Neural progenitor cell (in vitro differentiated cells): ENCODE measurements at regions not wholly inside any gene's neighbourhood (a gene's known extent, or its start where the extent isn't known, plus 50 kb on each side); places are given as distances from the start of the nearest gene placed in this dataset.

Experiments used
- DNase-seq: peaks from one replicate; pipeline ENCODE4 v3.0.0-alpha.2; 2016; ENCODE audit warnings: low spot score
- H2AFZ ChIP-seq: fragments of 200-600 bp; sonication (generic); replicated peaks from 2 replicates; pipeline ENCODE4 v1.6.1; 2016; ENCODE audit warnings: antibody characterized with exemption
- H3F3A ChIP-seq: fragments of 200-600 bp; sonication (generic); 2 replicates; pipeline ENCODE4 v1.6.1; 2016; ENCODE audit warnings: antibody characterized with exemption, low read depth
- H3K27ac ChIP-seq: fragments of 200-600 bp; sonication (generic); 2 replicates; pipeline ENCODE4 v1.5.1; 2016; ENCODE audit warnings: mild to moderate bottlenecking
- H3K27me3 ChIP-seq: fragments of 200-600 bp; sonication (generic); 2 replicates; pipeline ENCODE4 v1.6.1; 2016; ENCODE audit warnings: mild to moderate bottlenecking, moderate library complexity
- H3K36me3 ChIP-seq: fragments of 200-600 bp; sonication (generic); 2 replicates; pipeline ENCODE4 v1.5.1; 2016
- H3K4me1 ChIP-seq: fragments of 200-600 bp; sonication (generic); 2 replicates; pipeline ENCODE4 v1.6.1; 2016; ENCODE audit warnings: mixed run types
- H3K4me2 ChIP-seq: fragments of 200-600 bp; sonication (generic); 2 replicates; pipeline ENCODE4 v1.6.1; 2016
- H3K4me3 ChIP-seq: fragments of 200-600 bp; sonication (generic); 2 replicates; pipeline ENCODE4 v1.5.1; 2016
- H3K79me2 ChIP-seq: fragments of 200-600 bp; sonication (generic); 2 replicates; pipeline ENCODE4 v1.6.1; 2016; ENCODE audit warnings: low read depth
- H3K9ac ChIP-seq: fragments of 200-600 bp; sonication (generic); 2 replicates; pipeline ENCODE4 v1.6.1; 2016
- H3K9me3 ChIP-seq: fragments of 200-600 bp; sonication (generic); 2 replicates; pipeline ENCODE4 v1.5.1; 2016; ENCODE audit warnings: low read depth
- H4K20me1 ChIP-seq: fragments of 200-600 bp; sonication (generic); 2 replicates; pipeline ENCODE4 v1.6.1; 2016; ENCODE audit warnings: low read depth
- H3K27ac Mint-ChIP-seq: 3 replicates; pipeline ENCODE4 v1.8.0; 2021; ENCODE audit warnings: mixed read lengths
- H3K27me3 Mint-ChIP-seq: 2 replicates; pipeline ENCODE4 v1.8.0; 2022; ENCODE audit warnings: low read depth, mild to moderate bottlenecking, inconsistent platforms, moderate library complexity, mixed read lengths; ENCODE audit not compliant: insufficient read depth
- H3K36me3 Mint-ChIP-seq: 3 replicates; pipeline ENCODE4 v1.8.0; 2021; ENCODE audit warnings: mixed read lengths
- H3K4me1 Mint-ChIP-seq: 3 replicates; pipeline ENCODE4 v1.8.0; 2021; ENCODE audit warnings: mixed read lengths
- H3K4me3 Mint-ChIP-seq: 3 replicates; pipeline ENCODE4 v1.8.0; 2021; ENCODE audit warnings: mild to moderate bottlenecking, moderate library complexity, mixed read lengths
- H3K9me3 Mint-ChIP-seq: 3 replicates; pipeline ENCODE4 v1.8.0; 2020; ENCODE audit warnings: mixed read lengths
- EZH2 ChIP-seq: fragments of 200-600 bp; sonication (generic); IDR thresholded peaks from 2 replicates; pipeline ENCODE4 v1.6.1; 2017; ENCODE audit warnings: antibody characterized with exemption, mild to moderate bottlenecking, moderate library complexity
- EZH2phosphoT487 ChIP-seq: fragments of 200-600 bp; sonication (generic); IDR thresholded peaks from 2 replicates; pipeline ENCODE4 v1.6.1; 2017; ENCODE audit warnings: antibody characterized with exemption
- TF ChIP-seq, protein P1 (sequence below): fragments of 200-600 bp; sonication (generic); IDR thresholded peaks from 2 replicates; pipeline ENCODE4 v1.5.1; 2017; ENCODE audit warnings: antibody characterized with exemption, mild to moderate bottlenecking

DNA sequence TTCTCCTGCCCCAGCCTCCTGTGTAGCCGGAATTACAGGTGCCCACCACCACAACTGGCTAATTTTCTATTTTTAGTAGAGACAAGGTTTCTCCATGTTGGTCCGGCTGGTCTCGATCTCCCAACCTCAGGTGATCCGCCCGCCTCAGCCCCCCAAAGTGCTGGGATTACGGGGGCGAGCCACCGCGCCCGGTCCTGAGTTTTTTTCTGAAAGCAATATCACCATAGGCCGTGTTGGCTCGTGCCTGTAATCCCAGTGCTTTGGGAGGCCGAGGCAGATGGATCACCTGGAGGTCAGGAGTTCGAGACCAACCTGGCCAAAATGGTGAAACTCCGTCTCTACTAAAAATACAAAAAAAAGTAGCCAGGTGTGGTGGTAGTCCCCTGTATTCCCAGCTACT is 136.3 kb upstream of the TECRL start:
- no peaks in the 10 kb centered on the region for H3K79me2 ChIP-seq
- no peaks in the 10 kb centered on the region for H3K4me1 ChIP-seq
- H3K4me2 ChIP-seq: no peak overlapping the region
- no peak overlapping the region for H3K4me3 Mint-ChIP-seq
- DNase-seq: no peak
- no peaks in the 10 kb centered on the region for H3K9me3 Mint-ChIP-seq
- no peaks in the 10 kb centered on the region for H3K27me3 ChIP-seq
- no peaks in the 10 kb centered on the region for H3K36me3 ChIP-seq
- H3K27ac ChIP-seq: no peak overlapping the region
- no peaks in the 10 kb centered on the region for H3K4me1 Mint-ChIP-seq
- no peaks in the 10 kb centered on the region for H3K36me3 Mint-ChIP-seq
- H2AFZ ChIP-seq: no peak overlapping the region
- no peaks in the 10 kb centered on the region for H3K27me3 Mint-ChIP-seq
- H3K27ac Mint-ChIP-seq: no peak overlapping the region
- no peak overlapping the region for H3K9ac ChIP-seq
- H3K4me3 ChIP-seq: no peak overlapping the region
- H3K9me3 ChIP-seq: no peaks in the 10 kb centered on the region
- no peaks in the 10 kb centered on the region for H3F3A ChIP-seq
- TF ChIP-seq EZH2phosphoT487: no peak
- TF ChIP-seq, protein P1, sequence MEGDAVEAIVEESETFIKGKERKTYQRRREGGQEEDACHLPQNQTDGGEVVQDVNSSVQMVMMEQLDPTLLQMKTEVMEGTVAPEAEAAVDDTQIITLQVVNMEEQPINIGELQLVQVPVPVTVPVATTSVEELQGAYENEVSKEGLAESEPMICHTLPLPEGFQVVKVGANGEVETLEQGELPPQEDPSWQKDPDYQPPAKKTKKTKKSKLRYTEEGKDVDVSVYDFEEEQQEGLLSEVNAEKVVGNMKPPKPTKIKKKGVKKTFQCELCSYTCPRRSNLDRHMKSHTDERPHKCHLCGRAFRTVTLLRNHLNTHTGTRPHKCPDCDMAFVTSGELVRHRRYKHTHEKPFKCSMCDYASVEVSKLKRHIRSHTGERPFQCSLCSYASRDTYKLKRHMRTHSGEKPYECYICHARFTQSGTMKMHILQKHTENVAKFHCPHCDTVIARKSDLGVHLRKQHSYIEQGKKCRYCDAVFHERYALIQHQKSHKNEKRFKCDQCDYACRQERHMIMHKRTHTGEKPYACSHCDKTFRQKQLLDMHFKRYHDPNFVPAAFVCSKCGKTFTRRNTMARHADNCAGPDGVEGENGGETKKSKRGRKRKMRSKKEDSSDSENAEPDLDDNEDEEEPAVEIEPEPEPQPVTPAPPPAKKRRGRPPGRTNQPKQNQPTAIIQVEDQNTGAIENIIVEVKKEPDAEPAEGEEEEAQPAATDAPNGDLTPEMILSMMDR: no peak
- no peak for TF ChIP-seq EZH2
- H4K20me1 ChIP-seq: no peaks in the 10 kb centered on the region

DNA sequence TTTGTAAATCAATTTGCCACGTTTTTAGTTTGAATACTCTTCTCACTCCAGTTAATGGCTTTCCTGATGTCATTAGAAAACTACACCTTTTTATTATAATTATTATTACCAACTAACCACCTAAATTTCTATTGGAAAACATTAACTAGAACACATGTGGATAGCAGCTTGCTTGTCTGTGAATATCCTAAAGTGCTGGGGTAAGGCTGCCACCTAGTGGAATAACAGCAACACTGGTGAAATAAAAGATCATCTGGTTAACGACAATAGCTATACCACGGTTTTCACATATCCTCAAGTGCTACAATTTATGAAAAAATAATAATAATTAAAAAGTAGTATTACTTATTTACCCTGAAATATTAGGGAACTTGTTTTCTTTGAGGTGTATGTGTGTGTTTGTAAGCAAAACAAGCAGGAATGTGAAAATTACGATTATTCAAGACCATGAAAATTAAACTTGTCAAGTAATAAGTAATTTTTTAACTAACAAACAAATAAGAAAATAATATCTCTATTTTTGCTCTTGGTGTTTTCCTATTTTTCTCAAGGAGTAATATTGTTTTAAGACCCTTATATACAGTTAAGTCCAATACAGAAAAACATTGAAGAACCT is 130.1 kb upstream of the TECRL start:
- no peaks in the 10 kb centered on the region for H3K36me3 ChIP-seq

DNA sequence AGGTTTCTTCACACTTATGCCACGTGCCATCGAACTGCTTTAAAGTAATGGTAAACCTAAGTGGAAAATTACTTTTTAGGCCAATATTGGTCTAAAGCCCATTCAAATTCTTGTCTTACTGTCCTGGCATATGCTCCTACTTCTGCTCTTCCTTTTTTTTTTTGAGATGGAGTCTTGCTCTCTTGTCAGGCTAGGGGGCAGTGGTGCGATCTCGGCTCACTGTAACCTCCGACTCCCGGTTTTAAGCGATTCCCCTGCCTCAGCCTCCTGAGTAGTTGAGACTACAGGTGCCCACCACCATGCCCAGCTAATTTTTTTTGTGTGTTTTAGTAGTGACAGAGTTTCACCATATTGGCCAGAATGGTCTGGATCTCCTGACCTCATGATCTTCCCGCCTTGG is 129.0 kb upstream of the TECRL start:
- H3K9me3 Mint-ChIP-seq: no peaks in the 10 kb centered on the region
- Histone ChIP-seq H4K20me1 (no peaks in the 10 kb centered on the region), H2AFZ (no peak overlapping the region), H3K9me3 (no peaks in the 10 kb centered on the region), H3K27ac (no peak overlapping the region), H3K79me2 (no peaks in the 10 kb centered on the region), H3F3A (no peaks in the 10 kb centered on the region), H3K9ac (no peak overlapping the region), H3K27me3 (no peaks in the 10 kb centered on the region), H3K4me1 (no peaks in the 10 kb centered on the region), H3K4me2 (no peak overlapping the region), H3K36me3 (no peaks in the 10 kb centered on the region), H3K4me3 (no peak overlapping the region)
- no peaks in the 10 kb centered on the region for H3K4me1 Mint-ChIP-seq
- H3K4me3 Mint-ChIP-seq: no peak overlapping the region
- no peaks in the 10 kb centered on the region for H3K36me3 Mint-ChIP-seq
- TF ChIP-seq, protein P1: peak; percentile 42
- TF ChIP-seq EZH2phosphoT487: no peak
- peak; percentile 6 for DNase-seq
- no peak overlapping the region for H3K27ac Mint-ChIP-seq
- no peaks in the 10 kb centered on the region for H3K27me3 Mint-ChIP-seq

More for the DNA sequence above, 130.1 kb upstream of the TECRL start:
- Histone ChIP-seq H3K4me3 (no peak overlapping the region), H3F3A (no peaks in the 10 kb centered on the region), H3K9ac (no peak overlapping the region), H4K20me1 (no peaks in the 10 kb centered on the region), H3K4me1 (no peaks in the 10 kb centered on the region), H3K27ac (no peak overlapping the region), H3K4me2 (no peak overlapping the region), H3K79me2 (no peaks in the 10 kb centered on the region), H2AFZ (no peak overlapping the region), H3K9me3 (no peaks in the 10 kb centered on the region), H3K27me3 (no peaks in the 10 kb centered on the region)
- no peaks in the 10 kb centered on the region for H3K4me1 Mint-ChIP-seq
- H3K4me3 Mint-ChIP-seq: no peak overlapping the region
- TF ChIP-seq EZH2phosphoT487: no peak
- no peak for TF ChIP-seq EZH2
- TF ChIP-seq, protein P1: peak; percentile 88
- H3K27me3 Mint-ChIP-seq: no peaks in the 10 kb centered on the region
- no peak overlapping the region for H3K27ac Mint-ChIP-seq
- peak; percentile 68 for DNase-seq
- H3K36me3 Mint-ChIP-seq: no peaks in the 10 kb centered on the region
- H3K9me3 Mint-ChIP-seq: no peaks in the 10 kb centered on the region
